Transverse colon (tissue), 4 donors: ENCODE measurements at regions not wholly inside any gene's neighbourhood (a gene's known extent, or its start where the extent isn't known, plus 50 kb on each side); places are given as distances from the start of the nearest gene placed in this dataset.

Experiments used
- DNase-seq: peaks from one replicate; pipeline ENCODE4 v3.0.0-alpha.2; 2019
- H3K27ac ChIP-seq, 4 donors: fragments of 200-600 bp; sonication (generic); 2 replicates each; pipeline ENCODE4 v1.5.1; 2016 to 2018; ENCODE audit warnings: inconsistent platforms in 4 of 4
- H3K27me3 ChIP-seq: fragments of 200-600 bp; sonication (generic); 2 replicates; pipeline ENCODE4 v1.5.1; 2017; ENCODE audit warnings: inconsistent platforms
- H3K36me3 ChIP-seq, 4 donors: fragments of 200-600 bp; sonication (generic); 2 replicates each; pipeline ENCODE4 v1.5.1; 2017 to 2019; ENCODE audit warnings: inconsistent platforms in 4 of 4
- H3K4me1 ChIP-seq, 4 donors: fragments of 200-600 bp; sonication (generic); 2 replicates each; pipeline ENCODE4 v1.5.1; 2017 to 2020; ENCODE audit warnings: inconsistent platforms in 4 of 4
- H3K4me3 ChIP-seq, 4 donors: fragments of 200-600 bp; sonication (generic); 1 replicate in 1 of 4; 2 replicates in 3 of 4; pipeline versions ENCODE4 v1.5.1 to v1.6.1; 2017 to 2019; ENCODE audit warnings: inconsistent platforms in 4 of 4
- H3K9me3 ChIP-seq, 2 donors: fragments of 200-600 bp; sonication (generic); 2 replicates each; pipeline ENCODE4 v1.5.1; 2017 to 2019; ENCODE audit warnings: inconsistent platforms in 2 of 2
- EP300 ChIP-seq: sonication (generic); formaldehyde crosslinking; IDR thresholded peaks from one replicate; pipeline ENCODE4 v1.6.1; 2017; ENCODE audit warnings: antibody characterized with exemption, low read depth
- POLR2A ChIP-seq: fragments of 450-650 bp; IDR thresholded peaks from one replicate; pipeline ENCODE4 v1.6.1; 2016; ENCODE audit warnings: antibody characterized with exemption, mild to moderate bottlenecking, moderate library complexity
- POLR2AphosphoS5 ChIP-seq, 3 donors: sonication (generic); formaldehyde crosslinking; IDR thresholded peaks; one replicate each; pipeline ENCODE4 v1.6.1; 2016; ENCODE audit warnings: antibody characterized with exemption in 3 of 3
- WGBS, 2 donors: methylation state at CpG; one replicate each; pipeline ENCODE4 v1.1.5; 2018; ENCODE audit warnings: low coverage in 1 of 2; 5-methylcytosine and 5-hydroxymethylcytosine counted together
- in situ Hi-C, 4 donors: fragments of 200-750 bp; cut with MboI; loops; one replicate each; pipeline versions ENCODE4 v1.15.0 to v1.15.1; 2017; ENCODE audit warnings: low sequenced_read_pairs in 3 of 4, low pct_ligation_motif_present in 1 of 4, low pct_unique_long_range_greater_than_20kb in 1 of 4
- intact Hi-C: fragments of 100-400 bp; cut with DNase I; formaldehyde crosslinking; loops from one replicate; pipeline ENCODE4 v1.15.1; 2023; ENCODE audit warnings: low total_unique reads
- TF ChIP-seq, protein P1 (sequence below), 5 experiments: fragments of 200-600 bp in 3 of 5; fragments of 450-650 bp in 2 of 5; sonication (generic) in 3 of 5; IDR thresholded peaks; 1 replicate in 2 of 5; 2 replicates in 3 of 5; pipeline ENCODE4 v1.5.1; 2016 to 2017; ENCODE audit warnings: antibody characterized with exemption in 5 of 5, inconsistent platforms in 3 of 5, mild to moderate bottlenecking in 2 of 5, moderate library complexity in 1 of 5

GRCh38 chr4:79207281-79207680 is 118.6 kb downstream of the NAA11 start:
- intact Hi-C loops: no loop called here
- TF ChIP-seq POLR2AphosphoS5 (IDR thresholded peaks at IDR 0.05): no peak
- no peak for TF ChIP-seq EP300
- TF ChIP-seq, protein P1, sequence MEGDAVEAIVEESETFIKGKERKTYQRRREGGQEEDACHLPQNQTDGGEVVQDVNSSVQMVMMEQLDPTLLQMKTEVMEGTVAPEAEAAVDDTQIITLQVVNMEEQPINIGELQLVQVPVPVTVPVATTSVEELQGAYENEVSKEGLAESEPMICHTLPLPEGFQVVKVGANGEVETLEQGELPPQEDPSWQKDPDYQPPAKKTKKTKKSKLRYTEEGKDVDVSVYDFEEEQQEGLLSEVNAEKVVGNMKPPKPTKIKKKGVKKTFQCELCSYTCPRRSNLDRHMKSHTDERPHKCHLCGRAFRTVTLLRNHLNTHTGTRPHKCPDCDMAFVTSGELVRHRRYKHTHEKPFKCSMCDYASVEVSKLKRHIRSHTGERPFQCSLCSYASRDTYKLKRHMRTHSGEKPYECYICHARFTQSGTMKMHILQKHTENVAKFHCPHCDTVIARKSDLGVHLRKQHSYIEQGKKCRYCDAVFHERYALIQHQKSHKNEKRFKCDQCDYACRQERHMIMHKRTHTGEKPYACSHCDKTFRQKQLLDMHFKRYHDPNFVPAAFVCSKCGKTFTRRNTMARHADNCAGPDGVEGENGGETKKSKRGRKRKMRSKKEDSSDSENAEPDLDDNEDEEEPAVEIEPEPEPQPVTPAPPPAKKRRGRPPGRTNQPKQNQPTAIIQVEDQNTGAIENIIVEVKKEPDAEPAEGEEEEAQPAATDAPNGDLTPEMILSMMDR (IDR thresholded peaks at IDR 0.05): no peak
- TF ChIP-seq POLR2A: no peak
- H3K9me3 ChIP-seq: peaks cover 0 to 13% of the 10 kb centered on the region in 2 donors
- no peaks in the 10 kb centered on the region for H3K36me3 ChIP-seq
- H3K4me1 ChIP-seq: peaks cover 0 to 12% (median 12%) of the 10 kb centered on the region in 4 donors
- in situ Hi-C loops: no loop called here
- DNase-seq: no peak
- no peaks in the 10 kb centered on the region for H3K27me3 ChIP-seq
- no peak overlapping the region for H3K27ac ChIP-seq
- no peak overlapping the region for H3K4me3 ChIP-seq

DNA sequence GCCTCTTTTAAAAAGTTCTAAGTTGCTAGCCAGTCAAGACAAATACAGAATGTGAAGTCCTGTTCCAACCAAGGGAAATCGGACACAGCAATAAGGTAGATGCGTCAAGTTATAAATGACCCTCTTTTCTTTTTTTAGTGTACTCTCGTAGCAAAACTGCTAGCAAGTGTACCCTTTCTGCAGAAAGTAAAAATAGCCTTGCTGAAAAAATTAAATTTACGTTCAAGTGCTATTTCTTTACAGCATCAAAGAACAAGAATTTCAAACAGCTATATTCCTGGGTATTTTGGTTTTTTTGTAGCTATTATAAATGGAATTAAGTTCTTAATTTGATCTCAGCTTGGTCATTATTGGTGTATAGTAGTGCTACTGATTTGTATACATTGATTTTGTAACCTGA is 119.2 kb downstream of the NAA11 start:
- intact Hi-C loops: no loop called here
- 86 to 92% methylated on average over 4 of the region's 4 CpGs for WGBS, 2 donors
- Histone ChIP-seq H3K9me3 (peaks cover 0 to 13% of the 10 kb centered on the region in 2 donors), H3K27ac (no peak overlapping the region), H3K27me3 (no peaks in the 10 kb centered on the region), H3K4me1 (peaks cover 0 to 12% (median 11%) of the 10 kb centered on the region in 4 donors), H3K4me3 (no peak overlapping the region), H3K36me3 (no peaks in the 10 kb centered on the region)
- DNase-seq: no peak
- in situ Hi-C loops: no loop called here
- TF ChIP-seq POLR2AphosphoS5 (IDR thresholded peaks at IDR 0.05): no peak
- TF ChIP-seq POLR2A: no peak
- TF ChIP-seq, protein P1 (IDR thresholded peaks at IDR 0.05): no peak
- TF ChIP-seq EP300: no peak

DNA sequence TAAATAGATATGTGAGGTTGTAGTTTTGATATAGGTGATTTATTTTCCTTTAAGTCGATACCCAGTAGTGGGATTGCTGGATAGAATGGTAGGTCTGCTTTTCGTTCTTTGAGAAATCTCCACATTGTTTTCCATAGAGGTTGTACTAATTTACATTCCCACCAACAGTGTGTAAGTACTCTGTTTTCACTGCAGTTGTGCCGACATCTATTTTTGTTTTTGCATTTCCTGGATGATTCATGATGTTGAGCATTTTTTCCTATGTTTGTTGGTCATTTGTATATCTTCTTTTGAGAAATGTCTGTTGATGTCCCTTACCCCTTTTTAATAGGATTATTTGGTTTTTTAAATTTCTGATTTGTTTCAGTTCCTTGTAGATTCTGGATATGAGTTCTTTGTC is 120.7 kb downstream of the NAA11 start:
- Histone ChIP-seq H3K27me3 (no peaks in the 10 kb centered on the region), H3K9me3 (peaks cover 0 to 13% of the 10 kb centered on the region in 2 donors), H3K4me3 (no peak overlapping the region), H3K36me3 (no peaks in the 10 kb centered on the region), H3K27ac (no peak overlapping the region), H3K4me1 (peaks cover 0 to 1% (median 0%) of the 10 kb centered on the region in 4 donors)
- TF ChIP-seq POLR2A: no peak
- TF ChIP-seq POLR2AphosphoS5 (IDR thresholded peaks at IDR 0.05): no peak
- TF ChIP-seq, protein P1 (IDR thresholded peaks at IDR 0.05): no peak
- in situ Hi-C loops: no loop called here
- intact Hi-C loops: no loop called here
- DNase-seq: no peak
- WGBS, 2 donors: 74 to 78% methylated on average over 3 of the region's 3 CpGs

GRCh38 chr4:79201971-79202370 is 123.9 kb downstream of the NAA11 start:
- 68 to 78% methylated on average over 2 of the region's 2 CpGs for WGBS, 2 donors
- DNase-seq: no peak
- no peaks in the 10 kb centered on the region for H3K36me3 ChIP-seq
- no peak overlapping the region for H3K4me3 ChIP-seq
- peaks cover 0 to 11% (median 0%) of the 10 kb centered on the region in 4 donors for H3K4me1 ChIP-seq
- TF ChIP-seq EP300: no peak
- TF ChIP-seq POLR2A: no peak
- TF ChIP-seq POLR2AphosphoS5 (IDR thresholded peaks at IDR 0.05): no peak
- TF ChIP-seq, protein P1 (IDR thresholded peaks at IDR 0.05): no peak
- in situ Hi-C loops: no loop called here
- H3K9me3 ChIP-seq: peaks cover 0 to 13% of the 10 kb centered on the region in 2 donors
- H3K27me3 ChIP-seq: no peaks in the 10 kb centered on the region
- intact Hi-C loops: no loop called here
- no peak overlapping the region for H3K27ac ChIP-seq
